ENCODE measurements at regions not wholly inside any gene's neighbourhood (a gene's known extent, or its start where the extent isn't known, plus 50 kb on each side); places are given as distances from the start of the nearest gene placed in this dataset.
"Not testable (repeated sequence)": the region's sequence is repeated elsewhere in the genome, so short reads cannot be mapped to it uniquely, and the experiment has no call there.

GRCh38 chrY:3120716-3121115 lies 185.5 kb downstream of the ZFY start:
- POLR2A ChIA-PET; H3K36me3 ChIP-seq (replicated peaks in 1 of 2; ENCODE audit: control extremely low read depth in 1 of 2, control insufficient read depth in 1 of 2, extremely low read depth in 1 of 2, insufficient read depth in 2 of 2, low read length in 1 of 2); H3K9ac ChIP-seq (ENCODE audit: low read length); H3K27ac ChIP-seq (ENCODE audit: low read length in 2 of 2); H3K4me1 ChIP-seq (ENCODE audit: control insufficient read depth in 2 of 2, insufficient read depth in 2 of 2, low read length in 2 of 2); H3K9me3 Mint-ChIP-seq (ENCODE audit: insufficient read depth); H3K27me3 ChIP-seq (replicated peaks in 1 of 4; ENCODE audit: control extremely low read depth in 1 of 4, control insufficient read depth in 3 of 4, insufficient read depth in 4 of 4, low read length in 3 of 4); ATAC-seq (ENCODE audit: low read depth); H3K27me3 Mint-ChIP-seq; H3K9me3 ChIP-seq (ENCODE audit: control extremely low read depth in 1 of 3, control insufficient read depth in 2 of 3, insufficient read depth in 1 of 3, low read length in 2 of 3); intact Hi-C loops (cut with micrococcal nuclease); H3K4me3 ChIP-seq (ENCODE audit: control extremely low read depth in 1 of 5, extremely low read depth in 1 of 5, insufficient read depth in 1 of 5, low read depth in 2 of 5, low read length in 4 of 5); H3K4me3 Mint-ChIP-seq; H3K4me2 ChIP-seq (replicated peaks; ENCODE audit: low read depth, low read length, poor library complexity, severe bottlenecking); DNase-seq; H3K79me2 ChIP-seq (ENCODE audit: control insufficient read depth, insufficient read depth, low read length); H2AFZ ChIP-seq (ENCODE audit: insufficient read depth, low read depth, low read length, poor library complexity, severe bottlenecking); H3K27ac Mint-ChIP-seq; CTCF ChIA-PET; H3K4me1 Mint-ChIP-seq; H4K20me1 ChIP-seq (ENCODE audit: control insufficient read depth, insufficient read depth, low read length, poor library complexity, severe bottlenecking): not testable (repeated sequence)

- DNase-seq; POLR2A ChIA-PET; ATAC-seq (ENCODE audit: low read depth); H3K27ac ChIP-seq (ENCODE audit: low read length in 2 of 2); intact Hi-C loops (cut with micrococcal nuclease); H3K27ac Mint-ChIP-seq; H3K4me2 ChIP-seq (replicated peaks; ENCODE audit: low read depth, low read length, poor library complexity, severe bottlenecking); H3K27me3 ChIP-seq (replicated peaks in 1 of 4; ENCODE audit: control extremely low read depth in 1 of 4, control insufficient read depth in 3 of 4, insufficient read depth in 4 of 4, low read length in 3 of 4); H3K36me3 ChIP-seq (replicated peaks in 1 of 2; ENCODE audit: control extremely low read depth in 1 of 2, control insufficient read depth in 1 of 2, extremely low read depth in 1 of 2, insufficient read depth in 2 of 2, low read length in 1 of 2); H4K20me1 ChIP-seq (ENCODE audit: control insufficient read depth, insufficient read depth, low read length, poor library complexity, severe bottlenecking); H3K79me2 ChIP-seq (ENCODE audit: control insufficient read depth, insufficient read depth, low read length); CTCF ChIA-PET; H3K4me1 ChIP-seq (ENCODE audit: control insufficient read depth in 2 of 2, insufficient read depth in 2 of 2, low read length in 2 of 2); H3K9me3 ChIP-seq (ENCODE audit: control extremely low read depth in 1 of 3, control insufficient read depth in 2 of 3, insufficient read depth in 1 of 3, low read length in 2 of 3); H3K9me3 Mint-ChIP-seq (ENCODE audit: insufficient read depth); H3K4me3 ChIP-seq (ENCODE audit: control extremely low read depth in 1 of 5, extremely low read depth in 1 of 5, insufficient read depth in 1 of 5, low read depth in 2 of 5, low read length in 4 of 5); H3K27me3 Mint-ChIP-seq; H3K4me3 Mint-ChIP-seq; H3K4me1 Mint-ChIP-seq; H2AFZ ChIP-seq (ENCODE audit: insufficient read depth, low read depth, low read length, poor library complexity, severe bottlenecking); H3K9ac ChIP-seq (ENCODE audit: low read length): not testable (repeated sequence)
- no CpG with 5 or more reads among the region's 3 CpGs for WGBS (ENCODE audit: insufficient coverage)
These were observed 188.3 kb downstream of the ZFY start for GRCh38 chrY:3123482-3123881.

GRCh38 chrY:3171074-3171473 lies 235.9 kb downstream of the ZFY start:
- H3K27ac ChIP-seq (ENCODE audit: low read length in 2 of 2); H3K27me3 Mint-ChIP-seq; H3K9me3 Mint-ChIP-seq (ENCODE audit: insufficient read depth); CTCF ChIA-PET; H2AFZ ChIP-seq (ENCODE audit: insufficient read depth, low read depth, low read length, poor library complexity, severe bottlenecking); H3K9me3 ChIP-seq (ENCODE audit: control extremely low read depth in 1 of 3, control insufficient read depth in 2 of 3, insufficient read depth in 1 of 3, low read length in 2 of 3); H3K27me3 ChIP-seq (replicated peaks in 1 of 4; ENCODE audit: control extremely low read depth in 1 of 4, control insufficient read depth in 3 of 4, insufficient read depth in 4 of 4, low read length in 3 of 4); H3K4me2 ChIP-seq (replicated peaks; ENCODE audit: low read depth, low read length, poor library complexity, severe bottlenecking); H3K4me1 Mint-ChIP-seq; H3K4me1 ChIP-seq (ENCODE audit: control insufficient read depth in 2 of 2, insufficient read depth in 2 of 2, low read length in 2 of 2); intact Hi-C loops (cut with micrococcal nuclease); DNase-seq; H4K20me1 ChIP-seq (ENCODE audit: control insufficient read depth, insufficient read depth, low read length, poor library complexity, severe bottlenecking); H3K4me3 ChIP-seq (ENCODE audit: control extremely low read depth in 1 of 5, extremely low read depth in 1 of 5, insufficient read depth in 1 of 5, low read depth in 2 of 5, low read length in 4 of 5); H3K36me3 ChIP-seq (replicated peaks in 1 of 2; ENCODE audit: control extremely low read depth in 1 of 2, control insufficient read depth in 1 of 2, extremely low read depth in 1 of 2, insufficient read depth in 2 of 2, low read length in 1 of 2); H3K4me3 Mint-ChIP-seq; POLR2A ChIA-PET; ATAC-seq (ENCODE audit: low read depth); H3K27ac Mint-ChIP-seq; H3K79me2 ChIP-seq (ENCODE audit: control insufficient read depth, insufficient read depth, low read length); H3K9ac ChIP-seq (ENCODE audit: low read length): not testable (repeated sequence)
- WGBS (ENCODE audit: insufficient coverage) = no CpG with 5 or more reads among the region's 2 CpGs

GRCh38 chrY:3195035-3195434 lies 259.9 kb downstream of the ZFY start:
- H3K4me3 ChIP-seq (ENCODE audit: control extremely low read depth in 1 of 5, extremely low read depth in 1 of 5, insufficient read depth in 1 of 5, low read depth in 2 of 5, low read length in 4 of 5); H3K27me3 ChIP-seq (replicated peaks in 1 of 4; ENCODE audit: control extremely low read depth in 1 of 4, control insufficient read depth in 3 of 4, insufficient read depth in 4 of 4, low read length in 3 of 4); H3K36me3 ChIP-seq (replicated peaks in 1 of 2; ENCODE audit: control extremely low read depth in 1 of 2, control insufficient read depth in 1 of 2, extremely low read depth in 1 of 2, insufficient read depth in 2 of 2, low read length in 1 of 2); POLR2A ChIA-PET; H3K9me3 ChIP-seq (ENCODE audit: control extremely low read depth in 1 of 3, control insufficient read depth in 2 of 3, insufficient read depth in 1 of 3, low read length in 2 of 3); DNase-seq; intact Hi-C loops (cut with micrococcal nuclease); H2AFZ ChIP-seq (ENCODE audit: insufficient read depth, low read depth, low read length, poor library complexity, severe bottlenecking); H3K9ac ChIP-seq (ENCODE audit: low read length); H3K4me2 ChIP-seq (replicated peaks; ENCODE audit: low read depth, low read length, poor library complexity, severe bottlenecking); CTCF ChIA-PET; H3K4me1 Mint-ChIP-seq; H3K27me3 Mint-ChIP-seq; H3K27ac Mint-ChIP-seq; ATAC-seq (ENCODE audit: low read depth); H3K9me3 Mint-ChIP-seq (ENCODE audit: insufficient read depth); H3K4me3 Mint-ChIP-seq; H3K27ac ChIP-seq (ENCODE audit: low read length in 2 of 2); H3K4me1 ChIP-seq (ENCODE audit: control insufficient read depth in 2 of 2, insufficient read depth in 2 of 2, low read length in 2 of 2); H4K20me1 ChIP-seq (ENCODE audit: control insufficient read depth, insufficient read depth, low read length, poor library complexity, severe bottlenecking); H3K79me2 ChIP-seq (ENCODE audit: control insufficient read depth, insufficient read depth, low read length): not testable (repeated sequence)
- no CpG with 5 or more reads among the region's 5 CpGs for WGBS (ENCODE audit: insufficient coverage)
